WERI-Rb-1 (cell line): ENCODE measurements at regions not wholly inside any gene's neighbourhood (a gene's known extent, or its start where the extent isn't known, plus 50 kb on each side); places are given as distances from the start of the nearest gene placed in this dataset.
"Not testable (repeated sequence)": the region's sequence is repeated elsewhere in the genome, so short reads cannot be mapped to it uniquely, and the experiment has no call there.

Experiments used
- DNase-seq: peaks from one replicate; pipeline ENCODE4 v3.0.0-alpha.2; 2020
- H3K27ac ChIP-seq: fragments of 250-450 bp; sonication (Bioruptor Pico); 2 replicates; pipeline ENCODE4 v1.5.1; 2020; ENCODE audit warnings: mild to moderate bottlenecking, moderate library complexity
- H3K27me3 ChIP-seq: fragments of 250-450 bp; sonication (Bioruptor Pico); 2 replicates; pipeline ENCODE4 v1.5.1; 2021; ENCODE audit warnings: mild to moderate bottlenecking, low read depth, moderate library complexity; ENCODE audit not compliant: insufficient read depth, severe bottlenecking
- H3K36me3 ChIP-seq: fragments of 250-450 bp; sonication (Bioruptor Pico); 2 replicates; pipeline ENCODE4 v1.5.1; 2020; ENCODE audit warnings: mild to moderate bottlenecking, moderate library complexity
- H3K4me3 ChIP-seq: 2 replicates; pipeline ENCODE4 v1.5.1; 2011; ENCODE audit warnings: low read depth, mild to moderate bottlenecking, control low read depth, low read length
- H3K9me3 ChIP-seq: fragments of 250-450 bp; sonication (Bioruptor Pico); 2 replicates; pipeline ENCODE4 v1.5.1; 2021; ENCODE audit warnings: mild to moderate bottlenecking, moderate library complexity; ENCODE audit not compliant: severe bottlenecking
- TF ChIP-seq, protein P1 (sequence below): IDR thresholded peaks from 2 replicates; pipeline ENCODE4 v1.5.1; 2011; ENCODE audit warnings: low read depth, mild to moderate bottlenecking, control low read depth, inconsistent platforms, low read length

DNA sequence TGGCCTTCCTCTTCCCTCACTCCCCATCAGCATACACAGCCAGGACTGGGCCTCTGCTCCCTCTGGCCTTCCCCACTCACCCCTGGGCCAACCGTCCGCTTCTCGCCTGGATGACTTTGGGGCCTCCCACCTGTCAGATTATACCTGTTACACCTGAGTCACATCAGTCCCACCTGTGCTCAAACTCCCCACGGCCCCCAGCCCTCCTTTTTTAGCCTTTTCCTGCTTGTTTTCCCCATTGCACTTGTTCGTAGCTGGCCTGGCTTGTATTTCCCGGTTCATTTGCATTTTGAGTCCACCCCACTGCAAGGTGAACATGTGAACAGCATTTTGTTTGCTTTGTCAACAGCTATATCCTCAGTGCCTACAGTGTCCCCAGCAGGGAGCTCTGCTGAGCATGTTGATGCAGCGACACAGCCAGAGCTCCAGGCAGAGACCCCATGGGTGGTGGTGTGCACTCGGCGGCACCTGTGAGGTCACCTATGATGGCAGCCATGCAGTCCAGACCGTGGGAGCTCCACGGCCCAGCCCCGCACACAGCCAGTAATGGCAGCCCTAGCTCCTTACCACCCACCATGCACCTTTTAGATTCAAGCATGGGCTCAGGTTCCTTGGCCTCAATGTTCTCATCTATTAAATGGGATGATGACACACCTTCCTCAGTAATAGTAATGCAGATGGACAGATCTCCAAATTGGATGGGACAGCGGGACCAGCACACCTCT lies 276.4 kb upstream of the HS6ST1 start:
- Histone ChIP-seq H3K27ac (no peak overlapping the region), H3K27me3 (peaks cover 61% of the 10 kb centered on the region), H3K9me3 (no peaks in the 10 kb centered on the region), H3K4me3 (no peak overlapping the region), H3K36me3 (no peaks in the 10 kb centered on the region)
- no peak for DNase-seq
- TF ChIP-seq, protein P1, sequence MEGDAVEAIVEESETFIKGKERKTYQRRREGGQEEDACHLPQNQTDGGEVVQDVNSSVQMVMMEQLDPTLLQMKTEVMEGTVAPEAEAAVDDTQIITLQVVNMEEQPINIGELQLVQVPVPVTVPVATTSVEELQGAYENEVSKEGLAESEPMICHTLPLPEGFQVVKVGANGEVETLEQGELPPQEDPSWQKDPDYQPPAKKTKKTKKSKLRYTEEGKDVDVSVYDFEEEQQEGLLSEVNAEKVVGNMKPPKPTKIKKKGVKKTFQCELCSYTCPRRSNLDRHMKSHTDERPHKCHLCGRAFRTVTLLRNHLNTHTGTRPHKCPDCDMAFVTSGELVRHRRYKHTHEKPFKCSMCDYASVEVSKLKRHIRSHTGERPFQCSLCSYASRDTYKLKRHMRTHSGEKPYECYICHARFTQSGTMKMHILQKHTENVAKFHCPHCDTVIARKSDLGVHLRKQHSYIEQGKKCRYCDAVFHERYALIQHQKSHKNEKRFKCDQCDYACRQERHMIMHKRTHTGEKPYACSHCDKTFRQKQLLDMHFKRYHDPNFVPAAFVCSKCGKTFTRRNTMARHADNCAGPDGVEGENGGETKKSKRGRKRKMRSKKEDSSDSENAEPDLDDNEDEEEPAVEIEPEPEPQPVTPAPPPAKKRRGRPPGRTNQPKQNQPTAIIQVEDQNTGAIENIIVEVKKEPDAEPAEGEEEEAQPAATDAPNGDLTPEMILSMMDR: no peak

DNA sequence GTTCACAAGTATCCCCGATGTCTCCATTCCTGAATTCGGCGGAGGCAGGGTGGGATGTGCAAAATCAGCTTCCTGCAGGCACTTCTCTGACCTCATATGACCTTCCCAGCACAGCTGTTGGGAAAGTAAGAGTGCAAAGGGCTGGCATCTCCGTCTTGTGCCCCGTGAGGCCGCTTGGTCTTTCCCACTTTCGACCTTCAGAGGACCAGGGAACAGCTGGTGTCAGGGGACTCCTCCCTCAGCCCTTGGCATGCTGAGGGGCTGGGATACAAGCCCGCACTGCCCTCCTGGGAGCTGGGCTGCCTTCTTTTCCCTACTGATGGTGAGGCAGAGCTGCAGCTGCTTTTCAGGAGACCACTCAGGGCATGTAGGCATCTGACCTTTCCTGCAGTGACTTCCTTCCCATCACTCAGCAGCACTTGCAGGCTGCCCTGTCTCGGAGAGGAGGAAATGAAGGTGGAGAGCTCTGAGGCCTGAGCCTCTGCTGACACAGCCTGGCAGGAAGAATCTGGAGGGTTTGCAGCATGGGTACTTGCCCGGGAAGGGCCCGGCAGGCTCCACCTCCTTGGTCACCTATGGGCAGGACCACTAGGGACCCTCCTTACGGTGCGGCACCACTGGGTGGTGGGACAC lies 277.2 kb upstream of the HS6ST1 start:
- Histone ChIP-seq H3K27me3 (peaks cover 61% of the 10 kb centered on the region), H3K27ac (no peak overlapping the region), H3K9me3 (no peaks in the 10 kb centered on the region), H3K36me3 (no peaks in the 10 kb centered on the region), H3K4me3 (no peak overlapping the region)
- TF ChIP-seq, protein P1: no peak
- no peak for DNase-seq

DNA sequence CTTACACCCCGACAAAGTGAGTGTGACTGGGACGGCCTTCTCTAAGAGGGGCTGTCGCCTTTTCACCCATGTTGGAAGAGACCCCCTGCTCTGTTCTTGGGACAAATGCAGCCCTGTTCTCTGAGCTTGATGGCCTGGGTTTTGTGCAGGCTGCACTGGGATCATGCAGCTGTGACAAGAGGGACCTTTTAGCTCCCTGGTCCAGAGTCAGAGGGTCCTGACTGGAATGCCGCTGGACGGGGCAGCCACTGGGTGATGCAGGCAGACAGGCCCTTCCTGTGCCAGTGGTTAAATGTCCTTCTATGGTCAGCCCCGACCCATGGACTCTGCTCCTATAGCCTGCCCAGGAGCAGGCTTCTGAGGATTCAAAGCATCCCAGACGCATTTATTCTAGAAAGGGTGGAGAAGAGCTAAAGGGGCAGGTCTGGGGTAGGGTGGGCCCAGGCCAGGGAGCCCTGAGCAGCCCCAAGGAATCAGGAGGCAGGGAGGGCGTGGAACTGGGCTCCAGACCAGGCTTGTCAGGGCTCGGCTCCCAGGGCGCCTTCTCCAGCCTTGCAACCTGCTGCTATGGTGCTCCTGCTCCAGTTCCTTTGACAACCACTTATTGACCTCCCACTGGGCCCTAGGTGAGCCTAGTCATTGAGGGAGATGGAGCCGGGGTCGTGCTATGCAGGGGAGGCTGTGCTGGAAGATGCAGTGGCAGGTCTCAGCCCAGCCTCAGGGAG lies 277.9 kb upstream of the HS6ST1 start:
- Histone ChIP-seq H3K4me3 (no peak overlapping the region), H3K36me3 (no peaks in the 10 kb centered on the region), H3K9me3 (no peaks in the 10 kb centered on the region), H3K27ac (no peak overlapping the region), H3K27me3 (peaks cover 56% of the 10 kb centered on the region)
- no peak for DNase-seq
- TF ChIP-seq, protein P1: no peak

DNA sequence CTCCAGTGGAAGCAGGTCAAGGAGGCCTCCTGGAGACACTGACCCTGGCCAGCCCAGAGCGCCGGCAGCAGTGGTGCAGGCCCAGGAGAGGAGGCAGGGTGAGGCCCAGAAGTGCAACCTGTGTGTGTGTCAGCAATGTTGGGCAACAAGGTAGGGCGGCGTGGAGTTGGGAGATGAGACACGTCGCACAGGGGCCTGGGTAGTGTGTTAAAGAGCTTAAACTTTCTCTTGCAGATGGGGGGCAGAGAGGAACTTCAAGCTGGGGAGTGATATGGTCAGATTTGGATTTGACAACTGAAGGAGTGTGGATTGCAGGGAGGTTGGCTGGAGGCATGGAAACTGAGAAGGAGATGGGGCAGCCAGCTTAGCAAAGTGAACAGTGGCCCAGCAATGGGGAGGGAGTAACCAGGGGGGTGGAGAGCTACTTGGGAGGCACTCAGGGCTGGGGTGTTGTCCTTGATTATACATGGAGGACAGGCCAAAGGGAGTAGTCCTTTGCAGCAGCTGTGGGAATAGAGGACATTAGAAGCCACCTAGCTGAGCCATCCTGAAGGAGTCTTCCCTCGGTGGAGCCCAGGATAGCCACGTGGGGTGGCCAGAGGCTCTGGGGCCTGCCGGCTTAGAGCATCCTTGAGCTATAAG lies 278.6 kb upstream of the HS6ST1 start:
- Histone ChIP-seq H3K36me3 (no peaks in the 10 kb centered on the region), H3K9me3 (no peaks in the 10 kb centered on the region), H3K27me3 (peaks cover 50% of the 10 kb centered on the region), H3K27ac (no peak overlapping the region), H3K4me3 (no peak overlapping the region)
- no peak for DNase-seq
- TF ChIP-seq, protein P1: no peak

DNA sequence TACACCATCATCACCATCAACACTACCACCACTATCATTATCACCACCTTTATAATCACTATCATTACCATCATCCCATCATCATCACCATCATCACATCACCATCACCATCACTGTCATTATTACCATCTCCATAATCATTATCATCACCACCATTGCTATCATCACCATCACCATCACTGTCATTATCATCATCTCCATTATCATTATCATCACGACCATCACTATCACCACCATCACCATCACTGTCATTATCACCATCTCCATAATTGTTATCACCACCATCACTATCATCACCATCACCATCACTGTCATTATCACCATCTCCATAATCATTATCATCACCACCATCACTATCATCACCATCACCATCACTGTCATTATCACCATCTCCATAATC lies 279.6 kb upstream of the HS6ST1 start:
- peaks cover 40% of the 10 kb centered on the region for H3K27me3 ChIP-seq

More for the DNA sequence above, 279.6 kb upstream of the HS6ST1 start:
- DNase-seq, H3K4me3 ChIP-seq, H3K27ac ChIP-seq, H3K9me3 ChIP-seq, H3K36me3 ChIP-seq: not testable (repeated sequence)
